K562 (cell line): ENCODE measurements at regions not wholly inside any gene's neighbourhood (a gene's known extent, or its start where the extent isn't known, plus 50 kb on each side); places are given as distances from the start of the nearest gene placed in this dataset.

Source experiments
- TGIF2 ChIP-seq: sonication (generic); formaldehyde crosslinking; IDR thresholded peaks from 2 replicates; pipeline ENCODE4 v1.8.1; 2022; ENCODE audit warnings: mild to moderate bottlenecking, missing genetic modification reagents, moderate library complexity
- THRB ChIP-seq: fragments of 450-650 bp; formaldehyde crosslinking; conservative IDR thresholded peaks from 2 replicates; pipeline ENCODE4 v1.4.0; 2022; ENCODE audit warnings: mild to moderate bottlenecking, missing genetic modification characterization
- YBX1 ChIP-seq: fragments of 450-650 bp; IDR thresholded peaks from 2 replicates; pipeline ENCODE4 v1.7.1; 2016; ENCODE audit warnings: mild to moderate bottlenecking
- YY1 ChIP-seq, 3 experiments: IDR thresholded peaks; 2 replicates each; pipeline ENCODE4 v1.6.1; 2011; ENCODE audit warnings: low read length in 2 of 3, mild to moderate bottlenecking in 2 of 3, moderate library complexity in 2 of 3, borderline replicate concordance in 1 of 3, control low read depth in 1 of 3, low read depth in 1 of 3; ENCODE audit not compliant: insufficient read depth in 3 of 3, insufficient replicate concordance in 2 of 3, control insufficient read depth in 1 of 3, insufficient read length in 1 of 3; ENCODE audit errors: extremely low read depth in 1 of 3
- ZFPM2 ChIP-seq: fragments of 250-450 bp; sonication (Bioruptor Pico); IDR thresholded peaks from 2 replicates; pipeline ENCODE4 v1.5.1; 2022; ENCODE audit warnings: mild to moderate bottlenecking
- ZNF561 ChIP-seq: fragments of 450-650 bp; formaldehyde crosslinking; conservative IDR thresholded peaks from 2 replicates; pipeline ENCODE4 v1.4.0; 2020; ENCODE audit warnings: mild to moderate bottlenecking, moderate library complexity
- TF ChIP-seq, protein P1 (sequence below), 2 experiments: fragments of 450-650 bp; IDR thresholded peaks; 2 replicates each; pipeline ENCODE4 v1.6.1; 2016
- TF ChIP-seq, protein P2 (sequence below): fragments of 250-450 bp; sonication (Bioruptor Pico); IDR thresholded peaks from 2 replicates; pipeline ENCODE4 v1.8.0; 2022; ENCODE audit warnings: inconsistent platforms

GRCh38 chr9:91043811-91044175, 242.2 kb downstream of the SYK start (continued):
- TF ChIP-seq ZFPM2 (CRISPR knock-in tag) = no peak
- no peak for TF ChIP-seq YBX1
- TF ChIP-seq THRB = no peak
- no peak for TF ChIP-seq ZNF561 (CRISPR knock-in tag)
- TF ChIP-seq, protein P1, sequence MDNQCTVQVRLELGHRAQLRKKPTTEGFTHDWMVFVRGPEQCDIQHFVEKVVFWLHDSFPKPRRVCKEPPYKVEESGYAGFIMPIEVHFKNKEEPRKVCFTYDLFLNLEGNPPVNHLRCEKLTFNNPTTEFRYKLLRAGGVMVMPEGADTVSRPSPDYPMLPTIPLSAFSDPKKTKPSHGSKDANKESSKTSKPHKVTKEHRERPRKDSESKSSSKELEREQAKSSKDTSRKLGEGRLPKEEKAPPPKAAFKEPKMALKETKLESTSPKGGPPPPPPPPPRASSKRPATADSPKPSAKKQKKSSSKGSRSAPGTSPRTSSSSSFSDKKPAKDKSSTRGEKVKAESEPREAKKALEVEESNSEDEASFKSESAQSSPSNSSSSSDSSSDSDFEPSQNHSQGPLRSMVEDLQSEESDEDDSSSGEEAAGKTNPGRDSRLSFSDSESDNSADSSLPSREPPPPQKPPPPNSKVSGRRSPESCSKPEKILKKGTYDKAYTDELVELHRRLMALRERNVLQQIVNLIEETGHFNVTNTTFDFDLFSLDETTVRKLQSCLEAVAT (IDR thresholded peaks at IDR 0.05) = no peak
- TF ChIP-seq TGIF2 (CRISPR knock-in tag) = no peak
- TF ChIP-seq YY1 (IDR thresholded peaks at IDR 0.05; ENCODE audit: borderline replicate concordance in 1 of 3, control insufficient read depth in 1 of 3, extremely low read depth in 1 of 3, insufficient read depth in 3 of 3, insufficient read length in 1 of 3, insufficient replicate concordance in 2 of 3, low read depth in 1 of 3, low read length in 2 of 3) = no peak
- TF ChIP-seq, protein P2, sequence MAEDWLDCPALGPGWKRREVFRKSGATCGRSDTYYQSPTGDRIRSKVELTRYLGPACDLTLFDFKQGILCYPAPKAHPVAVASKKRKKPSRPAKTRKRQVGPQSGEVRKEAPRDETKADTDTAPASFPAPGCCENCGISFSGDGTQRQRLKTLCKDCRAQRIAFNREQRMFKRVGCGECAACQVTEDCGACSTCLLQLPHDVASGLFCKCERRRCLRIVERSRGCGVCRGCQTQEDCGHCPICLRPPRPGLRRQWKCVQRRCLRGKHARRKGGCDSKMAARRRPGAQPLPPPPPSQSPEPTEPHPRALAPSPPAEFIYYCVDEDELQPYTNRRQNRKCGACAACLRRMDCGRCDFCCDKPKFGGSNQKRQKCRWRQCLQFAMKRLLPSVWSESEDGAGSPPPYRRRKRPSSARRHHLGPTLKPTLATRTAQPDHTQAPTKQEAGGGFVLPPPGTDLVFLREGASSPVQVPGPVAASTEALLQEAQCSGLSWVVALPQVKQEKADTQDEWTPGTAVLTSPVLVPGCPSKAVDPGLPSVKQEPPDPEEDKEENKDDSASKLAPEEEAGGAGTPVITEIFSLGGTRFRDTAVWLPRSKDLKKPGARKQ = no peak
